GM23248 (cell line): ENCODE measurements at regions not wholly inside any gene's neighbourhood (a gene's known extent, or its start where the extent isn't known, plus 50 kb on each side); places are given as distances from the start of the nearest gene placed in this dataset.

Experiments used
- EZH2 ChIP-seq: fragments of 200-600 bp; sonication (generic); IDR thresholded peaks from 2 replicates; pipeline ENCODE4 v1.6.1; 2018; ENCODE audit warnings: antibody characterized with exemption, mild to moderate bottlenecking; ENCODE audit not compliant: insufficient read depth, poor library complexity, severe bottlenecking
- EZH2phosphoT487 ChIP-seq: fragments of 200-600 bp; sonication (generic); IDR thresholded peaks from 2 replicates; pipeline ENCODE4 v1.6.1; 2018; ENCODE audit warnings: antibody characterized with exemption, moderate library complexity, mild to moderate bottlenecking, low read depth; ENCODE audit not compliant: insufficient read depth

GRCh38 chrX:10754445-10754844, 134.1 kb upstream of the MID1 start:
- no peak for TF ChIP-seq EZH2
- no peak for TF ChIP-seq EZH2phosphoT487
